ENCODE measurements at regions not wholly inside any gene's neighbourhood (a gene's known extent, or its start where the extent isn't known, plus 50 kb on each side); places are given as distances from the start of the nearest gene placed in this dataset.

DNA sequence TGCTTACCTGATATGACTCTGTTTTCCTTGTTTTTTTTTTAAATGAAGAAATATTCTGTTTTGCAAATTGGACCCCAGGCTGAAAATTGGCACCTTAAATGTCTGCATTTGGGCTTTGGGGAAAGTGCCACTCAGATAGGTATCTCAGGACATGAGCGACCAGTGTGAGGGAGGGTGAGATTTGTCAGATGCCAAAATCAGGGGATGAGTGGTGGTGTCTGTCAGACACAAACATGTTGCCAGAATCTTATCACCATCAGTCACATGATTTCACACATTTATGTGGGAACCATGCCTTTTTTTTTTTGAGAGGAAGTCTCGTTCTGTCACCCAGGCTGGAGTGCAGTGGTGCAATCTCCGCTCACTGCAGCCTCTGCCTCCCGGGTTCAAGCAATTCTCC is 75.6 kb upstream of the OSBPL11 start (continued):
- TF ChIP-seq, protein P1, sequence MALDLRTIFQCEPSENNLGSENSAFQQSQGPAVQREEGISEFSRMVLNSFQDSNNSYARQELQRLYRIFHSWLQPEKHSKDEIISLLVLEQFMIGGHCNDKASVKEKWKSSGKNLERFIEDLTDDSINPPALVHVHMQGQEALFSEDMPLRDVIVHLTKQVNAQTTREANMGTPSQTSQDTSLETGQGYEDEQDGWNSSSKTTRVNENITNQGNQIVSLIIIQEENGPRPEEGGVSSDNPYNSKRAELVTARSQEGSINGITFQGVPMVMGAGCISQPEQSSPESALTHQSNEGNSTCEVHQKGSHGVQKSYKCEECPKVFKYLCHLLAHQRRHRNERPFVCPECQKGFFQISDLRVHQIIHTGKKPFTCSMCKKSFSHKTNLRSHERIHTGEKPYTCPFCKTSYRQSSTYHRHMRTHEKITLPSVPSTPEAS (tag by site-specific recombination; IDR thresholded peaks at IDR 0.05), result no peak
- TF ChIP-seq, protein P2, sequence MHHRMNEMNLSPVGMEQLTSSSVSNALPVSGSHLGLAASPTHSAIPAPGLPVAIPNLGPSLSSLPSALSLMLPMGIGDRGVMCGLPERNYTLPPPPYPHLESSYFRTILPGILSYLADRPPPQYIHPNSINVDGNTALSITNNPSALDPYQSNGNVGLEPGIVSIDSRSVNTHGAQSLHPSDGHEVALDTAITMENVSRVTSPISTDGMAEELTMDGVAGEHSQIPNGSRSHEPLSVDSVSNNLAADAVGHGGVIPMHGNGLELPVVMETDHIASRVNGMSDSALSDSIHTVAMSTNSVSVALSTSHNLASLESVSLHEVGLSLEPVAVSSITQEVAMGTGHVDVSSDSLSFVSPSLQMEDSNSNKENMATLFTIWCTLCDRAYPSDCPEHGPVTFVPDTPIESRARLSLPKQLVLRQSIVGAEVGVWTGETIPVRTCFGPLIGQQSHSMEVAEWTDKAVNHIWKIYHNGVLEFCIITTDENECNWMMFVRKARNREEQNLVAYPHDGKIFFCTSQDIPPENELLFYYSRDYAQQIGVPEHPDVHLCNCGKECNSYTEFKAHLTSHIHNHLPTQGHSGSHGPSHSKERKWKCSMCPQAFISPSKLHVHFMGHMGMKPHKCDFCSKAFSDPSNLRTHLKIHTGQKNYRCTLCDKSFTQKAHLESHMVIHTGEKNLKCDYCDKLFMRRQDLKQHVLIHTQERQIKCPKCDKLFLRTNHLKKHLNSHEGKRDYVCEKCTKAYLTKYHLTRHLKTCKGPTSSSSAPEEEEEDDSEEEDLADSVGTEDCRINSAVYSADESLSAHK (tag by site-specific recombination; IDR thresholded peaks at IDR 0.05), result no peak
- TF ChIP-seq GLIS2 (tag by site-specific recombination; IDR thresholded peaks at IDR 0.05), result no peak
- TF ChIP-seq, protein P3, sequence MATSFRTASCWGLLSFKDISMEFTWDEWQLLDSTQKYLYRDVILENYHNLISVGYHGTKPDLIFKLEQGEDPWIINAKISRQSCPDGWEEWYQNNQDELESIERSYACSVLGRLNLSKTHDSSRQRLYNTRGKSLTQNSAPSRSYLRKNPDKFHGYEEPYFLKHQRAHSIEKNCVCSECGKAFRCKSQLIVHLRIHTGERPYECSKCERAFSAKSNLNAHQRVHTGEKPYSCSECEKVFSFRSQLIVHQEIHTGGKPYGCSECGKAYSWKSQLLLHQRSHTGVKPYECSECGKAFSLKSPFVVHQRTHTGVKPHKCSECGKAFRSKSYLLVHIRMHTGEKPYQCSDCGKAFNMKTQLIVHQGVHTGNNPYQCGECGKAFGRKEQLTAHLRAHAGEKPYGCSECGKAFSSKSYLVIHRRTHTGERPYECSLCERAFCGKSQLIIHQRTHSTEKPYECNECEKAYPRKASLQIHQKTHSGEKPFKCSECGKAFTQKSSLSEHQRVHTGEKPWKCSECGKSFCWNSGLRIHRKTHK (tag by site-specific recombination; IDR thresholded peaks at IDR 0.05), result no peak

DNA sequence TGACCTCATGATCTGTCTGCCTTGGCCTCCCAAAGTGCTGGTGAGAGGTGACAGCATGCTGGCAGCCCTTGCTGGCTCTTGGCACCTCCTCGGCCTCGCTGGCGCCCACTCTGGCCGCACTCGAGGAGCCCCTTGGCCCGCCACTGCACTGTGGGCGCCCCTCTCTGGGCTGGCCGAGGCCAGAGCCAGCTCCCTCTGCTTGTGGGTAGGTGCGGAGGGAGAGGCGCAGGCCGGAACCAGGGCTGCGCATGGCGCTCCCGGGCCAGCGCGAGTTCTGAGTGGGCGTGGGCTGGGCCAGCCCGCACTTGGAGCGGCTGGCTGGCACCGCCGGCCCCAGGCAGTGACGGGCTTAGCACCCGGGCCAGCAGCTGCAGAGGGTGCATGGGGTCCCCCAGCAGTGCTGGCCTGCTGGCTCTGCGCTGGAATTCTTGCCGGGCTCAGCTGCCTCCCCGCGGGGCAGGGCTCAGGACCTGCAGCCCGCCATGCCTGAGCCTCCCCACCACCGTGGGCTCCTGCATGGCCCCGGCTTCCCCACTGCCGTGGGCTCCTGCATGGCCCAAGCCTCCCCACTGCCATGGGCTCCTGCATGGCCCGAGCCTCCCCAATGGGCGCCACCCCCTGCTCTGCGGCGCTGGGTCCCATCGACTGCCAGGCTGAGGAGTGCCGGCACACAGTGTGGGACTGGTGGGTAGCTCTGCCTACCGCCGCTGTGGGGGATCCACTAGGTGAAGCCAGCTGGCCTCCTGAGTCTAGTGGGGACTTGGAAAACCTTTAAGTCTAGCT is 76.4 kb upstream of the OSBPL11 start:
- CTCF ChIA-PET, result interaction anchor here (0.7 kb wide), 1 partner anchor 138 kb away, joined by 3 read pairs; no protein-coding TSS in a partner anchor
- no peak for TF ChIP-seq OVOL3 (tag by site-specific recombination; IDR thresholded peaks at IDR 0.05)
- no peak for TF ChIP-seq ZFP69B (tag by site-specific recombination; IDR thresholded peaks at IDR 0.05)
- no peak for TF ChIP-seq PRDM1 (tag by site-specific recombination; IDR thresholded peaks at IDR 0.05)
- TF ChIP-seq MZF1 (tag by site-specific recombination; IDR thresholded peaks at IDR 0.05; ENCODE audit: borderline replicate concordance), result no peak
- no peak for TF ChIP-seq ZNF24 (tag by site-specific recombination; IDR thresholded peaks at IDR 0.05)
- TF ChIP-seq ZNF423 (tag by site-specific recombination; IDR thresholded peaks at IDR 0.05), result no peak
- TF ChIP-seq, protein P4, sequence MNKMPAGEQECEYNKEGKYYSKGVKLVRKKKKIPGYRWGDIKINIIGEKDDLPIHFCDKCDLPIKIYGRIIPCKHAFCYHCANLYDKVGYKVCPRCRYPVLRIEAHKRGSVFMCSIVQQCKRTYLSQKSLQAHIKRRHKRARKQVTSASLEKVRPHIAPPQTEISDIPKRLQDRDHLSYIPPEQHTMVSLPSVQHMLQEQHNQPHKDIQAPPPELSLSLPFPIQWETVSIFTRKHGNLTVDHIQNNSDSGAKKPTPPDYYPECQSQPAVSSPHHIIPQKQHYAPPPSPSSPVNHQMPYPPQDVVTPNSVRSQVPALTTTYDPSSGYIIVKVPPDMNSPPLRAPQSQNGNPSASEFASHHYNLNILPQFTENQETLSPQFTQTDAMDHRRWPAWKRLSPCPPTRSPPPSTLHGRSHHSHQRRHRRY (tag by site-specific recombination; IDR thresholded peaks at IDR 0.05), result no peak
- TF ChIP-seq, protein P5, sequence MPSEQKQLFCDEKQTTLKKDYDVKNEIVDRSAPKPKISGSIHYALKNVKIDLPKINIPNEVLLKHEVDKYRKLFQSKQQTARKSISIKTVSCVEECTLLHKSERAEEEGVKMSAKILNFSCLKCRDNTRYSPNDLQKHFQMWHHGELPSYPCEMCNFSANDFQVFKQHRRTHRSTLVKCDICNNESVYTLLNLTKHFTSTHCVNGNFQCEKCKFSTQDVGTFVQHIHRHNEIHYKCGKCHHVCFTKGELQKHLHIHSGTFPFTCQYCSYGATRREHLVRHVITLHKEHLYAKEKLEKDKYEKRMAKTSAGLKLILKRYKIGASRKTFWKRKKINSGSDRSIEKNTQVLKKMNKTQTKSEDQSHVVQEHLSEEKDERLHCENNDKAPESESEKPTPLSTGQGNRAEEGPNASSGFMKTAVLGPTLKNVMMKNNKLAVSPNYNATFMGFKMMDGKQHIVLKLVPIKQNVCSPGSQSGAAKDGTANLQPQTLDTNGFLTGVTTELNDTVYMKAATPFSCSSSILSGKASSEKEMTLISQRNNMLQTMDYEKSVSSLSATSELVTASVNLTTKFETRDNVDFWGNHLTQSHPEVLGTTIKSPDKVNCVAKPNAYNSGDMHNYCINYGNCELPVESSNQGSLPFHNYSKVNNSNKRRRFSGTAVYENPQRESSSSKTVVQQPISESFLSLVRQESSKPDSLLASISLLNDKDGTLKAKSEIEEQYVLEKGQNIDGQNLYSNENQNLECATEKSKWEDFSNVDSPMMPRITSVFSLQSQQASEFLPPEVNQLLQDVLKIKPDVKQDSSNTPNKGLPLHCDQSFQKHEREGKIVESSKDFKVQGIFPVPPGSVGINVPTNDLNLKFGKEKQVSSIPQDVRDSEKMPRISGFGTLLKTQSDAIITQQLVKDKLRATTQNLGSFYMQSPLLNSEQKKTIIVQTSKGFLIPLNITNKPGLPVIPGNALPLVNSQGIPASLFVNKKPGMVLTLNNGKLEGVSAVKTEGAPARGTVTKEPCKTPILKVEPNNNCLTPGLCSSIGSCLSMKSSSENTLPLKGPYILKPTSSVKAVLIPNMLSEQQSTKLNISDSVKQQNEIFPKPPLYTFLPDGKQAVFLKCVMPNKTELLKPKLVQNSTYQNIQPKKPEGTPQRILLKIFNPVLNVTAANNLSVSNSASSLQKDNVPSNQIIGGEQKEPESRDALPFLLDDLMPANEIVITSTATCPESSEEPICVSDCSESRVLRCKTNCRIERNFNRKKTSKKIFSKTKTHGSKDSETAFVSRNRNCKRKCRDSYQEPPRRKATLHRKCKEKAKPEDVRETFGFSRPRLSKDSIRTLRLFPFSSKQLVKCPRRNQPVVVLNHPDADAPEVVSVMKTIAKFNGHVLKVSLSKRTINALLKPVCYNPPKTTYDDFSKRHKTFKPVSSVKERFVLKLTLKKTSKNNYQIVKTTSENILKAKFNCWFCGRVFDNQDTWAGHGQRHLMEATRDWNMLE (tag by site-specific recombination; conservative IDR thresholded peaks at IDR 0.05; ENCODE audit: low read depth), result no peak
- no peak for TF ChIP-seq SCRT2 (tag by site-specific recombination; IDR thresholded peaks at IDR 0.05)
- TF ChIP-seq ZNF416 (tag by site-specific recombination; IDR thresholded peaks at IDR 0.05), result no peak
- TF ChIP-seq, protein P3 (tag by site-specific recombination; IDR thresholded peaks at IDR 0.05), result no peak
- TF ChIP-seq ZNF133 (tag by site-specific recombination; IDR thresholded peaks at IDR 0.05), result no peak
- no peak for TF ChIP-seq ZNF391 (tag by site-specific recombination; IDR thresholded peaks at IDR 0.05; ENCODE audit: borderline replicate concordance, low read depth)
- TF ChIP-seq, protein P6, sequence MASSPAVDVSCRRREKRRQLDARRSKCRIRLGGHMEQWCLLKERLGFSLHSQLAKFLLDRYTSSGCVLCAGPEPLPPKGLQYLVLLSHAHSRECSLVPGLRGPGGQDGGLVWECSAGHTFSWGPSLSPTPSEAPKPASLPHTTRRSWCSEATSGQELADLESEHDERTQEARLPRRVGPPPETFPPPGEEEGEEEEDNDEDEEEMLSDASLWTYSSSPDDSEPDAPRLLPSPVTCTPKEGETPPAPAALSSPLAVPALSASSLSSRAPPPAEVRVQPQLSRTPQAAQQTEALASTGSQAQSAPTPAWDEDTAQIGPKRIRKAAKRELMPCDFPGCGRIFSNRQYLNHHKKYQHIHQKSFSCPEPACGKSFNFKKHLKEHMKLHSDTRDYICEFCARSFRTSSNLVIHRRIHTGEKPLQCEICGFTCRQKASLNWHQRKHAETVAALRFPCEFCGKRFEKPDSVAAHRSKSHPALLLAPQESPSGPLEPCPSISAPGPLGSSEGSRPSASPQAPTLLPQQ (tag by site-specific recombination; IDR thresholded peaks at IDR 0.05), result no peak
- TF ChIP-seq TCF7L2 (IDR thresholded peaks at IDR 0.05; ENCODE audit: borderline replicate concordance, low read depth, low read length), result no peak

More for the DNA sequence above, 76.4 kb upstream of the OSBPL11 start:
- POLR2A ChIA-PET, result interaction anchor here (1.3 kb wide), 1 partner anchor 7 kb away, joined by 7 read pairs; no protein-coding TSS in a partner anchor
- no peaks in the 10 kb centered on the region for H3K9me3 ChIP-seq (ENCODE audit: control insufficient read depth, insufficient read depth, low read depth, low read length)
- H3K4me1 ChIP-seq (ENCODE audit: control insufficient read depth, insufficient read depth, low read length), result no peaks in the 10 kb centered on the region
- H3K36me3 ChIP-seq (ENCODE audit: control insufficient read depth in 2 of 2, insufficient read depth in 1 of 2, low read length in 2 of 2), result no peaks in the 10 kb centered on the region
- no peak overlapping the region for H3K27ac ChIP-seq (ENCODE audit: extremely low read depth, low read depth, low read length)
- H3K4me3 ChIP-seq (ENCODE audit: low read depth, low read length), result no peak overlapping the region

Data from HEK293 (cell line).